CD4-positive, alpha-beta T cell treated with Interleukin-12 subunit alpha and Interleukin-12 subunit beta, for 1 hour (primary cell): ENCODE measurements at regions not wholly inside any gene's neighbourhood (a gene's known extent, or its start where the extent isn't known, plus 50 kb on each side); places are given as distances from the start of the nearest gene placed in this dataset.

ENCODE experiments used
- DNase-seq: peaks from one replicate; pipeline ENCODE4 v3.0.0-alpha.2; 2020

DNA sequence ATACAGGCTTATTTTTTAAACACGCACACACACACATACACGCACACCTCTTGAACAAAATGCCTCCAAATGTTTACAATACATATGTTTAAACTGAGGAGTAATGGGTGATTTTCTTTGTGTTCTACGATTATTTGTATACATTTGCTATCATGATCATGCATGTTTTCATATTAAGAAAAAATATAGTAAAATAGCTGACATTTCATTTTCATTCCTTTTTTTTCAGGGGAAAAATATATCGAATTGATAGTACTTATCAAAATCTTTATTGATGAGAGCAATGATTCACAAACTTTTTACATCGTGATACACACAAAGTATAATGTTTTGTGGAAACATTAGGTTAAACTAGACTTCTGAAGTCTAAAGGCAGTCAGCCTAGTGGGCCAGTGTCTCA, 618.9 kb downstream of the TECRL start:
- DNase-seq, result no peak

DNA sequence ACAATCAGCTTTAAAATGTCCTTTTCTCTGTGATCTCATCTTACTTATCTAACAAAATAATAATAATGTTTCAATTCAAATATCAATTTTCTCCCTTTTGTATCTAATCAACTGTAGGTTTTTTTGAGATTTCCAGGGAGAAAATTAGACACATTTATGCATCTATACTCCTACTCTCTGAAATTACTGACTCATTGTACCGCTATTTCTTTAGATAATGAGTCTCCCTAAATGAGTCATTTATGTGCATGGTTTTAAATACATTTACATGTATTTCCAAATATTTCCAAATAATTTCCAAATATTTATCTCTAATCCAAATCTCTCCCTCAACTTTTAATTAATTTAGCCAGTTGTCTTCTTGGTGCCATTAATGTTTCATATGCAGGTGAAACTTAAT, 621.0 kb downstream of the TECRL start:
- DNase-seq, result no peak

DNA sequence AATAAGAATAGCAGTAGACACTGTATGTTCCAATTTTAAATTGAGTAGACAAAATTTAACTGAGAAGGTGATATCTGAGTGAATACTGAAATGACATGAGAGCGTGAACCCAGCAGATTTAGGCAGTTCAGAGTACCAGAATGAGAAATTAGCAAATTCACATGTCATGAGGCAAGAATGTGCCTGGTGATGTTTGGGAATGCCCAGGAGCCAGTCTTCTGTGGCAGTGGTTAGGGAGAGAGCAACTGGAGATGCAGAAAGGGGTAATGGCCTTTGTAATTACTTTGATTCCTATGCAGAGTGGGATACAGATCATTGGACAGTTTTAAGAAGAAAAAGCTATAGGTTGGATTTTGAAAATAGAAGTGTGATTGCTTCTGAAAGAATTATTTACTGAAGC, 621.9 kb downstream of the TECRL start:
- no peak for DNase-seq

DNA sequence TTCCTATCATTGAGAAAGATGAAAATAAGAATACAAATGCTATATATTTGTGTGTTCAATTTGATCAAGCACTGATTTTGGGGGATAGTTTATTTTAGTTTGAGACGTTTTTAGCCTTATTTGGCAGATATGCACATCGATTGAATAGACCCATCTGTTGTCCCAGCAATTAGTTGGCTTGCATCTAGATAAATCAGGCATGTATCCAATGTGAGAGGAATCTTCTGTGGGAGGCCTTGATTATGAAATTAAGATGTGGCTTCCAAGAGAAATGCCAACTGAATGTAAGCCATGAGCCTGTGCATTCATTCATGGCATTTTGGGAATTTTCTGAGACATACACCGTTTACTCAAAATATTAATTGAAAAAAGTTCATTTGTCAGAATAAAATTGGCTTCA, 623.1 kb downstream of the TECRL start:
- no peak for DNase-seq

DNA sequence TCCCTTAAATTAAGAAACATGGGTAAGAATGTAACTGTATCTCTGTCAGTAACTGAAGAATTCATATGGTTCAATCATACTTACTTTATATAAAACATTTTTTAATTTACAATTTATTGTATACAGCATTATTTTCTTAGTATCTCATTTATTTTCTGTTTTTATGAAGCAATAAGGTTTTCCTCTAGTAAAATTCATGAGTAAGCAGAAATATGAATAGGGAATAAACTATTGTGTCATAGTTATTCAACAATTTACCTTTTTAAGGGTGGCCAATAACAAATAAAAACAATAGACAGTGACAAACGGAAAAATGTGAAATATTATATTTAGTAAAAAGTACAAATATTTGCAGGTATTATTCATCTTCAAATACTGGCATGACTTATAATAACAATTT, 624.4 kb downstream of the TECRL start:
- DNase-seq, result no peak

DNA sequence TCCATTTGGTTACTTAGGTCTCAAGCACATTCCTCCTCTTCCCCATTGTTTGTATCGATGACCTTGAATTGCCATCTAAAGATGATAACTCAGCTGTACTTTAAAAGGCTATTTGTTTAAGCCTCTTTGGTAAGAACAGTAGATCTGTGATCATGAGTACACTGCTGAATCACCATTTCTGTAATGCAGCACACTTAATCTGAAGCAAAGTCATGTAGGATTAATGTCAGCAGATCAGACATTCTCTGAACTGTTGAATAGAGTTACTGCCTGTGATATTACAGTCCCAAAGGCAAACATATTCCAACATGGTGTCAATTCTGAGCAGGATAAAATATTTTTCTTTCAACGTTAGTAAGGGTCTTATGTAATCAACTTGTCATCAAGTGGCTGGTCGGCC, 631.6 kb downstream of the TECRL start:
- no peak for DNase-seq

DNA sequence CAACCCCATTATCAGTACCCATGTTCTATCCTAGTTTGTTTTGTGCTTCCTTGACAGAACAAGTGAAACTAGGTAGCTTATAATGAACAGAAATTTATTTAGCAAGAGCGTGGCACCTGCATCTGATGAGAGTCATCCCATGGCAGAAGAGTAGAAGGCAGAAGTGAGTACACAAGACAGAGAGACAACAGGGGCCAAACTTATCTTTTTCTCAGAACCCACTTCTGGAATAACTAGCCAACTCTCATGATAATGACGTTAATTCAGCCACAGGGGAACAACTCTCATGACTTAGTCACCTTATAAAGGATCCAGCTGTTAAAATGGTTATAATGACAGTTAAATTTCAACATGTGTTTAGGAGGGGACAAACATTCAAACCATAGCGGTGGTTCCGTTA, 644.9 kb downstream of the TECRL start:
- DNase-seq, result no peak

DNA sequence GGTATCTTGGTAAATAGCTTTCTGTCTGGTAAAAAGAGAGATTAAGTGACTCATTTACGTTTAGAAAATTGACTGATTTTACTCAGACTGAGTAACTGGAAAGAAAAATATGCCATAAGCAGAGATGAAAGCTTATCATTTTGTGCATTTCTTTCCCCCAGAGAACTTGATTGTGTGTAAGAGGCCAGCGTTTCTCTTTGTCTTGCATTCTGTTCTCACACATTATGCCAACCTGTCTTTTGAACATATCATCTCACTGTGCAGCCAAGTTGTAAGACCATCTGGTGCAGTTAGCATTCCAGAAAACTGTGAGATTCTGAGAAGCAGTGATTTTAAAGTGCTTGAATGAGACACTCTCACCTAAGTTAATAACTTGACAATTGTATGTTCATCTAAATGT, 651.3 kb downstream of the TECRL start:
- no peak for DNase-seq

DNA sequence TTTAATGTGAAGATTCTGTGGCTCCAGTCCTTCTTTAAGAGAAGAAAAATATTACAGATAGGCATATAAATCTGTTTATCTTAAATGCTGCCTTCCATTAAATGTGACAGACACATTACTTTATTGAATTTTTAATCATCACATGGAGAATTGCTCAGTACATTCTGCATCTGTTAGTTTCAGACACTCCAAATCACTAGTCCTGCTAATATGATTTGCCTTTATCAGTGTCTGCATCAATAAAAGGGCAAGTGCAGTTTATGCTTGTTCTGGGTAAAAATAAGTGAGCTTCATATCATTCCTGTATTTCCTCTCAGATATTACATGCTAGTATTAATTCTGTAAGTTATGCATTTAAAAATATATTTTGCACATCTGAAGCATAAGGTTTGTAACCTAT, 666.4 kb downstream of the TECRL start:
- no peak for DNase-seq

DNA sequence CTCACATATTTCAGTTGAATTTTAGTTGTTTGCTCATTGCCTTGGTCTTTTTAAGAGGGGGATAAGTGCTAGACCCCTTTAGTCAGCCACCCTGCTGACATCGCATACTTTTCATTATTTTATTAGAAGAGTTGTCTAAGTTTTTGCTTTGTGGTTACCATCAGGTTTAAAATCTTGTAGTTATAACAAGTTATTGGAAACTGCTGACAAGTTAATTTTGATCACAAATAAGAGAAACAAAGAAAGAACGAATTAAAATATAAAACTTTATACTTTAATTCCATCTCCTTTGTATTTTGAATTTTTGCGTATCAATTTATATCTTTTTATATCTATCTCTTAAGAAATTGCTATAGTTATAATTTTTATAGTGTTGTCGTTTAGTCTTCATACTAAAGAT, 679.7 kb downstream of the TECRL start:
- DNase-seq, result no peak

DNA sequence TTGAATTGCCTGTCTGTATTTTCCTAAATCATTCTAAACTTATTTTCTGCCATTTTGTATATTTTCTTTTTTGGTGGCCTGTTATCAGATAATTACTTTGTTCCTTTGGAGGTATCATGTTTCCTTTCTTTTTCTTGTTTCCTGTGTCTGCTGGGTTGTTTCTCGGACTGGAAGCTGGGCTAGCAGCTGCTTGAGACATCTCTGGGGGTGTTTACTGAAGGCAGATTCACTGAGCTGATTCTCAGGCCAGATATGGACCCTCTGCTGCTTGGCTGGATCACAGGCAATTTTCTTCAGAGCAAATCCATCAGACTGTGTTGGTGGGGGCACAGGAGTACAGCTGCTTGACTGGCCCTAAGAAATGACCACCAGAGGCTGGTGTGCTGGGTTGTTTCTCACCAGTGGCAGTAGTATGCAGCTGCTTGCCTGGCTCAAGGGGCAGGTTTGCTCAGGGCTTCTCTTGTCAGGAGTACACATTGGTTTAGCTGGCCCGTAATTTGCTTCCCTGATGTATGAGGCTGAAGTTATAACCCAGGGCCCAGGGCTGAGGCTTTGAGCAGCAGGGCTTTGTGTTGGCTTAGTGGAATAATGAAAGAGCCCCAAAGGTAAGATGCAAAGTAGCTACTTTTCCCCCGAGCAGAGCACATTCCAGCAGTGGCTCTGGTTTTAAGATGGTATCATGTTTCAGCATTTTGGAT, 680.6 kb downstream of the TECRL start:
- DNase-seq, result no peak

DNA sequence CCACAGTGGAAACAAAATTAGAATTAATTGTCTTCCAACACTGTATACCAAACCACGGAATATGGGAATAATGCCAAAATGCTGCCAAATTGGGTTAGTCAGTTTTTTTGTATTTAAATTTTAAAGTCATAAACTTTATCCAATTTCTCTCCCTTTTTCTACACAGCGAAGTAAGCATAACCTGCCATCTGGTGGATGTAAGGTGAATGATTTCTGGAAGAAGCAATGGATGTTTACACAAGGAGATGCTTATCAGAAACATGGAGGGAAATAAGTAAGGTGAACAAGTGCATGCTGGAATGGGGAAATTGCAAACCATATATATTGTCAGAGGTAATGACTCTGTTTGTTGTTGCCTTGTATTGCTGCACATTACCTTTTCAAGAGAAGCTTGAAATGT, 691.9 kb downstream of the TECRL start:
- DNase-seq, result no peak

DNA sequence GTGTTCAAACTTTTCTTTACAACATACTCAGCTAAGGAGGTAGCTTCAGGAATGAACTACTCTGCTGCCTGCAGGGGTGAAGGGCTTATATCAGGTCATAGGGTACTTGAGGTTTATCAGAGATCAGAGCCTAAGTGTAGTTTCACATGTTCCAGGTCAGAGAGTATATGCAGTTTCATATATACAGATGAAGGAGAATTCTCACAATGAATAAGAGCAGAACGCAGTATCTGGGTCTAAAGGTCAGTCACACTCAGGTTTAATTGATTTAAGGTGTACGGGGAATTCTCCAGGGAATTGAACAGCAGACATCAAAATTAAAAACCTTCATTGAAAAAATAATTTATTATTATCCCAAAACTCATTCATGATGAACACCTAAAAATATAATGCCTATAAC, 700.6 kb downstream of the TECRL start:
- DNase-seq, result no peak

DNA sequence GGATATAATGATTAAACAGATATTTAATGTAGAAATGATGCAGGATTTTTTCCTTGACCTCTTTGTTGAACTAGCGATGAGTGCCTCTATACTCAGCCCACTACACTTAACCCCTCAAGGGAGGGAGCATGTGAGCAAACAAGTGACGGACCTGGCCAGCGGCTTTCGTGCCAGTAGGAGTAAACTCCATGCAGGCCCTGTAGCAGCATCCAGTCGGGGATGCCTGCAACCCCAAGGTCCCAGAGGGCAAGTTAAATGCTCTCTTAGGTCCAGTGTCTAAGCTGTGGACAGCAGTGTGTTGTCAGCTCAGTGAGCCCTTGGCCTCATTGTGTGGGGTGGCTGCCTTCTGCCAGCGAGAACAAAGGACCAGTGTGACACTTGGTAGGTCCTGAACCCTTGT, 708.7 kb downstream of the TECRL start:
- DNase-seq, result no peak

DNA sequence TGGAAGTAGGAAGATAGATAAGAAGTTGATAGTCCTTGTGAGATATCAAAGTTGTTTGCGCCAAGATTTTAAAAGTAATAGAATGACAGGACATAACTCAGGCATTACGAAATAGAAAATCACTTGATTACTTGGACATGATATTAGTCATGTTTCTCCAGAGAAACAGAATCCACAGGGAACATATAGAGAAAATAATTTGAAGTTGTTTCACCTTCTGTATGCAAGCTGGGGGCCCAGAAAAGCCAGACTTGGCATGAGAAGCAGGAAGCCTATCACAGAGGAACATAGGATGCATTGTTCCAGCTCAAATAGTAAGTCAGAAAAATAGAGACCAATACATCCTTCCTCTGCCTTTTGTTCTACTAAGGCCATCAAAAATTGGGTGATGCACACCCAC, 715.9 kb downstream of the TECRL start:
- DNase-seq, result no peak

DNA sequence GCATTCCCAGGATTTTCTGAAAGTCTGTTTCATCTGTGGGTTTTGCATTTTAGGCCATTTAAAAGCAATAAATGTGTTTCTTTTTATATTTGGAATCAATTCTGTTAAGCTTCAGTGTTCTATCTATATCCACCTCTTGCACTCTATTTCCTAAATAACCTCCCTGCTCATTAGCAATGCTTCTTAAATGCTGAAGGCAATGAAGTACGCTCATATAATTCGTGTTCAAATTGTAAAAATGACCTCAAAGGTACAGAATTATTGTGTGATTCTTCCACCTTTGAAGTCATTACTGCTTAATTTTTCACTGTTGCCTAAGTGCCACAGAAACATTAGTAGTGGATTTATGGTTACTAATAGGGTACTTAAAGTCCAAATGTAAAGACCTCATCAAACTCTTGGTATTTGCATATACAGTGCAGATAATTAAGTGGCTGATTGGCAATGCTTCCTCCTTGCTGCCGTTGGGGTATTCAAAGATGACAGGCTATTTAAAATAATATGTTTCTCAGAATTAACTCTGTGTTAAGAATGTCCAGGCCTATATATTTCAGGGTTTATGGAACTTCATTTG, 730.8 kb downstream of the TECRL start:
- DNase-seq, result no peak

DNA sequence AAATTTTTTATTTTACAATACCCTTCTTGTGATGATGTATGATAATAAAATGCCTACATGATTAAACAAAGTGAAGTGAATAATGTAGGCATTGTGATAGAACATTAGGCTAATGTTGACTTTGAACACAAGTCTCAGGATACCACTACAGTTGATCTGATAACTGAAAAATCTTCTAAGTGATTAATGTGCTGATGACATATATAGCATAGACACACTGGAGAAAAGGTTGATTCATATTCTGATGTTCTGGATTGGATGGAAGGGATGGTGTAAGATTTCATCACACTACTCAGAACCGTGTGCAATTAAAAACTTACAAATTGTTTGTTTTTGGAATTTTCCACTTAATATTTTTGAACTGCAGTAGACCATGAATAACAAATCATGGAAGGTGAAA, 738.5 kb downstream of the TECRL start:
- no peak for DNase-seq

DNA sequence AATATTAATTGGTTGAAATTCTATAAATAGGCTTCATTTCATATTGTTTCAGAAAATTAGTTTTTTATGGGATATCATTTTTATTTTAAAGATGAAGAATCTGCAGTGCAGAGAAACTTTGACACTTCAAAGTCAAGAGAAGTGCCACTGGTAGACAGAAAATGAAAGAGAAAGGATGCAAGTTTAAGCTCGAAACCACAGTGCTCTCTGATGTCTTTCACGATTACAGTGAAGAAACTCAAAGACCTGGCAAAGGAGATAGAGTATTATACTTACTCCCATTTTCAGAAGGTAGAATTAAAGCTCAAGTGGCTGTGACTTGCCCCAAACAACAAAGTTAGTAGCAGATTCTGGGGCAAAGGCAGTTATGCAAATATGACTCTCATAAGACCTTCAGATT, 745.4 kb downstream of the TECRL start:
- no peak for DNase-seq

DNA sequence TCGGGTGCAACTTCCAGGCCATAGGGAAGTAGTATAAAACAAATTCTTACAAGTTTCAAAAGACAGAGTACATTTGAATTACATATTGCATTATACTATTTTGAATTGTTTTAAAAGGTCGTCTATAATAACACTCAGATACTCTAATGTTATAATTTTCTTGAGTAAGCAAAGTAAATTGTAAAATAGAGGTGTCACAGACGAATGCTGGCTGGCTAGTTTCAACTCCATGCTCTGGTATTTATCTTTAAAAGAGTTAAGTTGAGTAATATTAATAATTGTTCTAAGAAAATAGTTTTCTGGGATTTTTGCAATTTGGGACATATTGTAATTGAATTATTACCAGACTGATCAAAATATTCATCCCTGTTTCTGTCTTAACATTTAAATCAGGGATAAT, 764.9 kb downstream of the TECRL start:
- no peak for DNase-seq

DNA sequence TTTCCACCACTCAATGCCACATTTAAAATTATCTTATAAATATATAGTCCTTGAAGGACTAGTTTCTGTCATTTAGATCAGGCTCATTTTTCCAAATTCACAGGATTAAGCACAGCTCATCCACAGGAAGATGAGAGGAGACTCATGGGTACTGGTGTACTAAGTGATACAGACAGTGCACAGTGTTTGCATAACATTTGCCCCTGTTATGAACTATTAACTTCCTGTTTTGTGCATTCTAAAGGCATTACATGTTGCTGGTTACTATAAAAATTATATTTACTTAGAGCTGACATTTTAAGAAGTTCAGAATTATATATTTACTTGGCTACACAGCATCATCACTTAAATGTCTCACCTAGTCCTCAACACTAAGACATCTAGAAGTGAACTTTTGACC, 772.0 kb downstream of the TECRL start:
- no peak for DNase-seq

DNA sequence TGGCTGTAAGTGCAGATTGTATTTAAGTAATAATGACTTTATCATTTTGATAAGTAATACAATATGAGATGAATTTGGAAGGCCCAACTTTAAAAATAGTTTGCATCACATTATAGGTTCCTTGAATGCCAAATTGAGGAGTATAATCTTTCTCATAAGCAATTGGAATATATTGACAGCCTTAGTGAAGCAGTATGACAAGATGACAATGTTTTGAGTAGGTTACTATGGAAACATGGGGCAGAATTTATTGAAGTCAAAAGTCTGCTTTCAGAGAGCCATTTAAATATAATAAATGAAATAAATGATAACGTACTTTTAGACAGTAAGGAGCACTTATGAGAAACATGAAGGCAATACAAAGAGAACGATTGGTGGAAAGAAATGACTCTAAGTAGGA, 776.4 kb downstream of the TECRL start:
- DNase-seq, result no peak

DNA sequence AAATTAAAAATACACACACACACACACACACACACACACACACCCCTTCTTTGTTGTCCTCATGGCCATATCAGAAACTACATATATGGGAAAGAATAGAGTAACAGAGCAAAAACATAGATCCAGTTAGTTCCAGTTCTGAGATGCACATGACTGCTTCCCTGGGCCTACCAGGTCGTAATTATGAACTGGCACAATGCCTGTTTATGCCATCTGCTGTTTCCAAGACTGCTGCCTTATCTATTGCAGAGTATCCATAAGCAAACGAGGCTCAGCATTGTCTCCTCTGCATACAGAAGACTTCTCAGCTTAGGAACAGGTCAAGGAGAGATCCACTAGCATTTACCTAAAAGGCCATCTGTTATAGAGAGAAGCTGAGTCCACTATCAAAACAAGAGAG, 789.0 kb downstream of the TECRL start:
- no peak for DNase-seq

DNA sequence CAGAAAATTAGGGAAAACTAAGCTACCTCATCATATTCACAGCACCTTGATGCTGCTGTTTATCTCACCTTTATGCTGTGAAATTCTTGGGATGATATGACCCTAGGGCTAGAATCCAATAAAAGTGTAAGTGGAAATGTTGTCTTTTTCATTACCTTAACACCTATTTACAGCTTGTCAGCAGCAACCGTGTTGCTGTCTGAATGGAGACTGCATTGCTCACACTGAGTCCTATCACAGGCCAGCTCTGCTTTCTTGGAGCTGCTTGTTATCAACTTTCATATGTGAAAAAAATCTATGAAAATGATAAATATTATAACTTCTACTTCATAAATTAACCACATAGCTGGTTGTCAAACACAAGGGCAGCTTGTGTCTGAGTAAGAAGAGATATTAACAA, 789.5 kb downstream of the TECRL start:
- DNase-seq, result no peak

DNA sequence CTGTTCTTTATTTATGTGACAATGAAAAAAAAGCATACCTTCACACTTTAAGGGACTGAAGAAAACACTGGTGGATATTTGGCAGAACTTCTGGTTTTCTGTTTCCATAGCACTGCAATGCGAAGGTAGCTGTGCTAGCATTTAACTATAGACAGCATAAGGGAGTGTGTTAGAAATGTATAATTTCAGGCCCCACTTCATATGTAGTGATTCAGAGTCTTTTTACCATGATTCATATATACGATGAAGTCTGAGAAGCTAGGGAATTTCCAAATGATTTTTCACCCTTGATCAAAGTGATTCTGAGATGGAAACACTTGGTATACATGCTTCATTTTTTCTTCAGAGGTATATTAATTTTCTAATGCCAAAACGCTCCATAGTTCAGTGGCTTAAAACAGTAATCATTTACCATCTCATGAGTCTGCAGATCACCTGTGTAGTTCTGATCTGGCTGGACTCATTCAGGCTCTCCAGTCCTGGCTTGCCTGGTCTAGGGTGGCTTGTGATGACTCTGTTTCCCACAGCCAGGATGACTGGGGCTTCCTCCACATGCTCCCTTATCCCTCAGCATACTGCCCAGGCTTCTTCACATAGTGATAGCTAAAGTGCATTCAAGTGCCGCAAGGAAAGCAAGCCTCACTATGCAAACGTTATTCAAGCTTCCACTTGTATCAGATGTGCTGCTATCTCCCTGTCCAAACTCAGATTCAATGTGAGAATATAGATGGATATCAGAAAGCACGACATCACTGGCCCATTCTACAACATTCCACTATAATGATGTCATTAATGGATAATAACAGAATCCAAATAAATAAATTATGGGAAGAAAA, 790.1 kb downstream of the TECRL start:
- no peak for DNase-seq
